Colon (tissue), 2 donors: ENCODE measurements at regions not wholly inside any gene's neighbourhood (a gene's known extent, or its start where the extent isn't known, plus 50 kb on each side); places are given as distances from the start of the nearest gene placed in this dataset.
"Not testable (repeated sequence)": the region's sequence is repeated elsewhere in the genome, so short reads cannot be mapped to it uniquely, and the experiment has no call there.

Source experiments
- FAIRE-seq: peaks from 2 replicates; lab custom pipeline; 2012; peaks lifted over from hg19 to GRCh38; lab: Jason Lieb, UNC
- donor health status: control.
- donor health status: control.

DNA sequence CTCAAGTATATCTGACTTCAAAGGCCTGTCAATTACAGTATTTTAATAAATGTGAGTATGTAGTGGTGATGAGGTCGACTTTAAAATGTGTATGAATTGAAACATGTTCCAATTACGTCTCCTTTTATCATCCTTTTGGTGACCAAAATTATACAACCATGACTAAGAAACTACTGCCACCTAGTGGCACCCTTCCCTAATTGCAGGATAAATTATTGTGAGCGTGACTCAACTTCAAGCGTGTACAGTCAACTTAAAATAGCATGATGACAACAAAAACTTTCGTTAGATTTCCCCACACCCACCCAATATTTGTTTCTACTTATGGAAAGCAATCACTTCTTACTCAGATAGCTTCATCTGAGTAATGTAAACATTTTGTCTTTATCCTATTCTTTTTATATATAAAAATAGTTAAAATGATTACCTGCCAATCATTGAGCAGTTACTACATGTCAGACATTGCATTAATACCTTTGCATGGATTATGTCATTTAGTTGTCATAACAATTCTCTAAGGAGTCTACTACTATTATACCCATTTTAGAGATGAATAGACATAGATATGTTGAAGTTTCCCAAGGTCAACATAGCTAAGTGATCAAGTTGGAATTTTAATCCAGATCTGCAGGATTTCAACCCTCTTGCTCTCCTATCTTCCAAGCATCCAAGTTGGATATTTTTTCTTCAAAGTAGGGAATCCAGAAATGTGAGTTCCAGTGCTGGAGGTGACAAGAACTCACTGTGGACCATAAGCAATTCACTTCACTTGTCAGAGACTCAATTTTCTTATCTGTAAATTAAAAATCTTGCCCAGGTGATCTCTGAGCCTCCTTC, 106.0 kb downstream of the MEX3B start:
- no peak for FAIRE-seq

- no peak for FAIRE-seq
These were observed 108.6 kb downstream of the MEX3B start for GRCh38 chr15:81937189-81937588.

- FAIRE-seq: no peak
These were observed 115.0 kb downstream of the MEX3B start for GRCh38 chr15:81930582-81931369.

- FAIRE-seq: no peak
These were observed 116.3 kb downstream of the MEX3B start for GRCh38 chr15:81929557-81929956.

- no peak for FAIRE-seq
These were observed 118.8 kb downstream of the MEX3B start for GRCh38 chr15:81926981-81927380.

- FAIRE-seq: no peak
These were observed 121.1 kb downstream of the MEX3B start for GRCh38 chr15:81924729-81925128.

DNA sequence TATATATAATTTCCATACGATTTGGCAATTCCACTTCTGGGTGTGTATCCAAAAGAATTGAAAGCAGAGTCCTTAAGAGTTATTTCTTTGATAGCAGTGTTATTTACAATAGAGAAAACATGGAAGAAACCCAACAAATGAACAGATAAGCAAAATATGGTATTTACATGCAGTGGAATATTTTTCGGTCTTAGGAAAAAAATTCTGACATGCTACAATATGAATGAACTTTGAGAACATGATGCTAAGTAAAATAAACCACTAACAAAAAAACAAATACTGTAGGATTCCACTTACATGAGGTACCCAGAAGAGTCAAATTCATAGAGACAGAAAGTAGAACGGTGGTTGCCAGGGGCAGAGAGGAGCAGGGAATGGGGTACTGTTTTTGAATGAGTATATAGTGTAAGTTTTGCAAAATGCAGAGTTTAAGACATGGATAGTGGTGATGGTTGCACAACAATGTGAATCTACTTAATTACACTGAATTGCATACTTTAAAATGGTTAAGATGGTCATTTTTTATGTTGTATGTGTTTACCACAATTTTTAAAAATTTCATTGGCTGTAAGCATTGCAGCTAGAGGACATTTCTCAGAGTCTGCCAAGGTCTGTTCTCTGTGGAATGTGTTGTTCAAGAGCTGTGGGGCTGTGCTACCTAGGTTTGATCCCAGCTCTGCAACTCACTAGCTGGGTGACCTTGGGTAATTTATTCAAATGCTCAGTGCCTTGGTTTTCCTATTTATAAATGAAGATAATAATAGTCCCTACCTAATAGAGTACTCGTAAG, 122.1 kb downstream of the MEX3B start:
- FAIRE-seq: no peak

- FAIRE-seq: no peak
These were observed 123.7 kb downstream of the MEX3B start for GRCh38 chr15:81922143-81922542.

GRCh38 chr15:81921163-81921562, 124.7 kb downstream of the MEX3B start:
- no peak for FAIRE-seq

GRCh38 chr15:81918767-81919166, 127.1 kb downstream of the MEX3B start:
- FAIRE-seq: not testable (repeated sequence)

DNA sequence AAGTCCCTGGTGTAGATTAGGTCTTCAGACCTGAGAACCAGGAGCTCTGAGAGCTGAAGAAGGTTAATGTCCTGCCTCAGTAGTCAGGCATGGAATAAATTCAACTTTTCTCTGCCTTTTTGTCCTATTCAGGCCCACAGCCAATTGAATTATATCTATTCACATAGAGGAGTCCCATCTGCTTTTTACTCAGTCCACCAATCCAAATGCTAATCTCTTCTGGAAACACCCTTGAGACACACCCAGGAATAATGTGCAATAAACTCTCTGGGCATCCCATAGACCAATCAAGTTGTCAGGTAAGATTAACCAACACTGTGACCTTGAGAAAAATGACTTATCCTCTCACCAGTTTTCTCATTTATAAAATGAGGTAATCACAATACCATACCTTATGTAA, 129.4 kb downstream of the MEX3B start:
- FAIRE-seq: no peak

DNA sequence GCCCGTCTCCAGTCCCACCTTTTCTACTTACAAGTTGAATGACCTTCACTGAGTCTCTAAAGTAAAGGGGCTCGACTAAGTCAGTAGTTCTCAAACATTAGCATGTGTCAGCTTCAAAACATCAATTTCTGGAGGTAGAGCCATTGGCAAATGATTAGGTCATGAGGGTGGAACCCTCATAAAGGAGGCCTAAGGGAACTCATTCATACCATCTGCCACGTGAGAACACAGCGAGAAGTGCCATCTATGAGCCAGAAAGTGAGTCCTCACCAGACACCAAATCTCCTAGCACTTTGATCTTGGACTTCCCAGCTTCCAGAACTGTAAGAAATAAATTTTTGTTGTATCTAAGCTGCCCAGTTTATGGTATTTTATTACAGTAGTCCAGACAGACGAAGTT, 129.8 kb downstream of the MEX3B start:
- FAIRE-seq: no peak

- no peak for FAIRE-seq
These were observed 131.0 kb downstream of the MEX3B start for GRCh38 chr15:81914734-81915256.

- no peak for FAIRE-seq
These were observed 131.5 kb downstream of the MEX3B start for GRCh38 chr15:81914333-81914732.

DNA sequence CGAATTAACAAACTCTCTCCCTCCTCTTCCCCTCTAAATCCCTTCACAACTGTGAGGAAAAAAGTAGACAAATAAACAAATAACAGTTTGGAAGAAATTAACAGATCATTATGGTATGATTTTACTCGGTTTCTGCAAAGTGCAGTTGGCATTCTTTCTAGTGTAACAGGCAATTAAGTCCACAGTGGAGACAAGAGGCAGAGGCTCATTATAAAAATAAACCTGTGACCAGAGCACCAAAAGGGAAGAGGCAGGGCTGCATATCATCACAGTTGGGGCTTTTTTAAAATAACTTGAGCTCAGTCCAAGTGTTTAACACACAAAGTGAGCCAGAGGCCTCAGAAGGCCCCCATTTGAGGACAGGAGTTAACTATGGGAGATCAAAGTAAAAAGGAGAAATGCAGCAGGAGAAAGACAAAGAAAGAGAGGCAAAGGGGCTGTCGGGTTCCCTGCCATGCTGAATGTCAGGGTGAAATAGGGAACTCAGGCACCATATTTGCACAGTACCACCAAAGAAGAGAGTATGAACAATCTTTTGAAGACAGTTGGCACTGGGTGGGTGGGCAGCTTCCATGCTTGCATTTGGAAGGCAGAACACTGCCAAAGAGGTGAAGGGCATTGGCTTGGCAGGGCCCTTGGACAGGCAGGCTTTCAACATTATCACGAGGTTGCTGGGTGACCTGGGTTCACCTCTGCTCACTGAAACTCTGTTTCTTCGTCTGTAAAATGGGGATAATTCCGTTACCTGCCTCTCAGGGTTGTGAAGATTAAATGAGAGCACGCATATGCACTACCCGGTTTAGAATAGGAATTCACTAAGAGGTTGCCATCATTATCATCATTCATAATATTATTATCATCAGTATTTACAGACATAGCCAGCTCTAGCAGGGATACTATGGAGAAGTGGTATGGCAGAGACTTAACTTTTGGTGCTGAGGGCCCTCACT, 134.5 kb downstream of the MEX3B start:
- no peak for FAIRE-seq

GRCh38 chr15:81910355-81911021, 135.3 kb downstream of the MEX3B start:
- FAIRE-seq: no peak

- FAIRE-seq: no peak
These were observed 136.8 kb downstream of the MEX3B start for GRCh38 chr15:81909011-81909358.

DNA sequence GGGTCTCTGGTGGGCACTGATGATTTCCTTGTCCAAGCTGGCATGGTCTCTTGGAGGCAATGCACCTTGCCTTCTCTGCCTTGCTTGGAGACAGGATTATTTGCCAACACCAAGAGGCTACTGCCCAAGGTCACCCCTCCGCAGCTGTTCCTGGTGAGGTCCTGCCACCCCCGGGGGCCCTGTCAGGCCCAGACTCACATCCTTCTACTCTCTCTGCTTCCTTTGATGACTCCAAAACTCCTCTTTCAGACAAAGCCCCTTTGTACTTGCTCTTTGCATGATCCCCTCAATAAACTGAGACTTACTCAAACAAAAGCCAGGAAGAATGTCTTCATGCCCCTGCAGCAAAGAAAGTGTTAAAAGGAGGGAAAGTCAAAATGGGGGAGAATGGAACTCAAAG, 137.7 kb downstream of the MEX3B start:
- FAIRE-seq: no peak

GRCh38 chr15:81907521-81907920, 138.3 kb downstream of the MEX3B start:
- FAIRE-seq: no peak

DNA sequence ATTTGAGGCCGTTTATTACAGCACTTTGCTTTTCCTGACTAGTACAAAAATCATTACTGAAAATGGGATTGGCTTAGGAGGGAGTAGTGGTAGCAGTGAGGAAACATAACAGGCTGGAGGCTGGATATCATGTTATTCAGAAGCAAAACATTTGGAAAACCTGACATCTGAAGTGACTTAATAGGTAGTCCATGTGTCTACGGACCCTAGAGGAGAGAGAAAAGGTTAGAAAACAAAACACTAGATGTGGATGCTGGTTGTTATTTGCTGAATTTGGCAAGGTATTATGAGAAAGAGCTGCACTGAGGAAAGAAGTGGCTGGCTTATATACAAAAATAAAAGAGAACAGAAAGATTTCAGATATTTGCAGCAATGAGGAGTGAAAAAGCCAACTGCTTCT, 139.9 kb downstream of the MEX3B start:
- FAIRE-seq: no peak

DNA sequence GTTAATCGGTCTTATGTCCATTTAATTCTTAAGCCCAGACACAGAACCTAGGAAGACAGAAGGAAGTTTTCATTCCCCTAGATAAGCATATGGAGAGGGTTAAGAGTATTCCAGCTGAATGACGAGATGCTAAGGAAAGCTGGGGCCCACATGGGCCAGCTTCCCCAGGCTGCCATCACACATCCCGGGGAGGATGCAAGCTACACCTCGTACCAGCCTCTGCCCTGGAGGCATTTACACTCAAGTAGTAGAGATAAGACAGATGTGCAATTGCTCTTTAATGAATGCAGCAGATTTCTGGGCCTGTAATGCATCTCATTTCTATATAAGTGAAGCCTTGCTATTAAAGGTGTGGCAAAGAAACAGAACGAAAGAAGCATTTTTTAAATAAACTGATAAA, 144.5 kb downstream of the MEX3B start:
- FAIRE-seq: no peak
